Tibial nerve (tissue), 4 donors: ENCODE measurements at regions not wholly inside any gene's neighbourhood (a gene's known extent, or its start where the extent isn't known, plus 50 kb on each side); places are given as distances from the start of the nearest gene placed in this dataset.

Experiments used
- DNase-seq, 2 donors: peaks; one replicate each; pipeline ENCODE4 v3.0.0-alpha.2; 2019; ENCODE audit warnings: low spot score in 2 of 2
- H3K27ac ChIP-seq, 4 donors: fragments of 200-600 bp; sonication (generic) in 3 of 4; one replicate each; pipeline ENCODE4 v1.5.1; 2017 to 2019; ENCODE audit warnings: mild to moderate bottlenecking in 1 of 4
- H3K27me3 ChIP-seq, 2 donors: fragments of 200-600 bp; sonication (generic) in 1 of 2; one replicate each; pipeline versions ENCODE4 v1.5.1 to v1.6.0; 2017 to 2019
- H3K36me3 ChIP-seq, 3 donors: fragments of 200-600 bp; sonication (generic); one replicate each; pipeline ENCODE4 v1.5.1; 2018 to 2019
- H3K4me1 ChIP-seq, 4 donors: fragments of 200-600 bp; sonication (generic) in 3 of 4; one replicate each; pipeline ENCODE4 v1.5.1; 2017 to 2019
- H3K4me3 ChIP-seq, 4 donors: fragments of 200-600 bp; sonication (generic) in 3 of 4; one replicate each; pipeline ENCODE4 v1.5.1; 2017 to 2019; ENCODE audit warnings: mild to moderate bottlenecking in 1 of 4, moderate library complexity in 1 of 4
- H3K9me3 ChIP-seq, 4 donors: fragments of 200-600 bp; sonication (generic) in 3 of 4; one replicate each; pipeline ENCODE4 v1.5.1; 2017 to 2019
- EP300 ChIP-seq, 2 donors: sonication (generic); formaldehyde crosslinking; IDR thresholded peaks; one replicate each; pipeline ENCODE4 v1.6.1; 2017; ENCODE audit warnings: antibody characterized with exemption in 2 of 2, mild to moderate bottlenecking in 1 of 2
- POLR2A ChIP-seq, 2 donors: fragments of 450-650 bp; IDR thresholded peaks; one replicate each; pipeline ENCODE4 v1.6.1; 2017; ENCODE audit warnings: antibody characterized with exemption in 2 of 2, mild to moderate bottlenecking in 2 of 2, moderate library complexity in 2 of 2
- WGBS, 2 donors: methylation state at CpG; one replicate each; pipeline ENCODE4 v1.1.5; 2018; 5-methylcytosine and 5-hydroxymethylcytosine counted together
- TF ChIP-seq, protein P1 (sequence below), 5 experiments: fragments of 200-600 bp in 3 of 5; fragments of 450-650 bp in 2 of 5; sonication (generic) in 3 of 5; IDR thresholded peaks; one replicate each; pipeline ENCODE4 v1.5.1; 2016 to 2019; ENCODE audit warnings: antibody characterized with exemption in 5 of 5, mild to moderate bottlenecking in 3 of 5, moderate library complexity in 2 of 5

DNA sequence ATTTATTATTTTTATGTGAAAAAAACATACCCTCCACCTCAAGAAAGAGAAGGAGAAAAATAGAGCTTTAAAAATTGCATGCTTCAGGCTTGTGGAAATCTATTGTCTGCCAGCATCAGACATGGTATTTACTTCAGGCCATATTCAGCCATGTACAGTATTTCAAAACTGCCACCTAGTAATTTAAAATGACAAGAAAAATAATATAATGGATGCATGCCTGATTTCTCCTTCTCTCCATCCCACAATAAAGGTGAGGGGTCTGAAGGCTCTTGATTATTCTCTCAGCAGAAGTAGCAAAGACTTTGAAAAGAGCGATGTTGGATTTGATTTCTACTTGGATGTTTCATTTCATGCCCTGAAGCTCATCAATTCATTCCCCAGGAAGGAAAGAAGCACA lies 250.7 kb downstream of the TBC1D4 start:
- Histone ChIP-seq H3K36me3 (no peaks in the 10 kb centered on the region), H3K27me3 (no peaks in the 10 kb centered on the region), H3K9me3 (no peaks in the 10 kb centered on the region), H3K4me3 (no peak overlapping the region), H3K4me1 (no peaks in the 10 kb centered on the region), H3K27ac (no peak overlapping the region)
- 95 to 97% methylated on average over 1 of the region's 1 CpG for WGBS, 2 donors
- DNase-seq: no peak
- no peak for TF ChIP-seq POLR2A (IDR thresholded peaks at IDR 0.05)
- TF ChIP-seq, protein P1, sequence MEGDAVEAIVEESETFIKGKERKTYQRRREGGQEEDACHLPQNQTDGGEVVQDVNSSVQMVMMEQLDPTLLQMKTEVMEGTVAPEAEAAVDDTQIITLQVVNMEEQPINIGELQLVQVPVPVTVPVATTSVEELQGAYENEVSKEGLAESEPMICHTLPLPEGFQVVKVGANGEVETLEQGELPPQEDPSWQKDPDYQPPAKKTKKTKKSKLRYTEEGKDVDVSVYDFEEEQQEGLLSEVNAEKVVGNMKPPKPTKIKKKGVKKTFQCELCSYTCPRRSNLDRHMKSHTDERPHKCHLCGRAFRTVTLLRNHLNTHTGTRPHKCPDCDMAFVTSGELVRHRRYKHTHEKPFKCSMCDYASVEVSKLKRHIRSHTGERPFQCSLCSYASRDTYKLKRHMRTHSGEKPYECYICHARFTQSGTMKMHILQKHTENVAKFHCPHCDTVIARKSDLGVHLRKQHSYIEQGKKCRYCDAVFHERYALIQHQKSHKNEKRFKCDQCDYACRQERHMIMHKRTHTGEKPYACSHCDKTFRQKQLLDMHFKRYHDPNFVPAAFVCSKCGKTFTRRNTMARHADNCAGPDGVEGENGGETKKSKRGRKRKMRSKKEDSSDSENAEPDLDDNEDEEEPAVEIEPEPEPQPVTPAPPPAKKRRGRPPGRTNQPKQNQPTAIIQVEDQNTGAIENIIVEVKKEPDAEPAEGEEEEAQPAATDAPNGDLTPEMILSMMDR (IDR thresholded peaks at IDR 0.05): no peak
- TF ChIP-seq EP300 (IDR thresholded peaks at IDR 0.05): no peak

- no peak for DNase-seq
- no peaks in the 10 kb centered on the region for H3K9me3 ChIP-seq
- WGBS, 2 donors: 79 to 83% methylated on average over 3 of the region's 3 CpGs
- H3K27me3 ChIP-seq: no peaks in the 10 kb centered on the region
- no peak overlapping the region for H3K27ac ChIP-seq
- H3K4me3 ChIP-seq: no peak overlapping the region
- no peaks in the 10 kb centered on the region for H3K36me3 ChIP-seq
- TF ChIP-seq POLR2A (IDR thresholded peaks at IDR 0.05): no peak
- TF ChIP-seq EP300 (IDR thresholded peaks at IDR 0.05): no peak
- TF ChIP-seq, protein P1 (IDR thresholded peaks at IDR 0.05): no peak
- H3K4me1 ChIP-seq: no peaks in the 10 kb centered on the region
These were observed 255.1 kb downstream of the TBC1D4 start for GRCh38 chr13:75226733-75227435.

- Histone ChIP-seq H3K4me1 (no peaks in the 10 kb centered on the region), H3K27me3 (no peaks in the 10 kb centered on the region), H3K4me3 (no peak overlapping the region), H3K36me3 (no peaks in the 10 kb centered on the region), H3K9me3 (no peaks in the 10 kb centered on the region), H3K27ac (no peak overlapping the region)
- TF ChIP-seq EP300 (IDR thresholded peaks at IDR 0.05): no peak
- TF ChIP-seq POLR2A (IDR thresholded peaks at IDR 0.05): no peak
- TF ChIP-seq, protein P1 (IDR thresholded peaks at IDR 0.05): no peak
- no peak for DNase-seq
- 85 to 89% methylated on average over 9 of the region's 9 CpGs for WGBS, 2 donors
These were observed 255.9 kb downstream of the TBC1D4 start for GRCh38 chr13:75226092-75226491.

GRCh38 chr13:75225288-75226032 lies 256.5 kb downstream of the TBC1D4 start:
- no peaks in the 10 kb centered on the region for H3K9me3 ChIP-seq
- H3K36me3 ChIP-seq: no peaks in the 10 kb centered on the region
- no peak overlapping the region for H3K27ac ChIP-seq
- H3K27me3 ChIP-seq: no peaks in the 10 kb centered on the region
- no peaks in the 10 kb centered on the region for H3K4me1 ChIP-seq
- TF ChIP-seq POLR2A (IDR thresholded peaks at IDR 0.05) (no peak), EP300 (IDR thresholded peaks at IDR 0.05) (no peak)
- TF ChIP-seq, protein P1 (IDR thresholded peaks at IDR 0.05): no peak
- WGBS, 2 donors: 83 to 100% methylated on average over 1 of the region's 1 CpG
- H3K4me3 ChIP-seq: no peak overlapping the region
- no peak for DNase-seq

- 73 to 76% methylated on average over 6 of the region's 6 CpGs for WGBS, 2 donors
- Histone ChIP-seq H3K4me3 (no peak overlapping the region), H3K4me1 (peaks cover 0 to 9% (median 0%) of the 10 kb centered on the region in 4 donors), H3K9me3 (no peaks in the 10 kb centered on the region), H3K27ac (no peak overlapping the region), H3K27me3 (no peaks in the 10 kb centered on the region), H3K36me3 (no peaks in the 10 kb centered on the region)
- DNase-seq: no peak
- TF ChIP-seq EP300 (IDR thresholded peaks at IDR 0.05) (no peak), POLR2A (IDR thresholded peaks at IDR 0.05) (no peak)
- TF ChIP-seq, protein P1 (IDR thresholded peaks at IDR 0.05): no peak
These were observed 257.8 kb downstream of the TBC1D4 start for GRCh38 chr13:75224053-75224742.
